SU-DHL-6 (cell line): ENCODE measurements at regions not wholly inside any gene's neighbourhood (a gene's known extent, or its start where the extent isn't known, plus 50 kb on each side); places are given as distances from the start of the nearest gene placed in this dataset.

Experiments used
- H2AFZ ChIP-seq: fragments of 200-600 bp; sonication (generic); 2 replicates; pipeline ENCODE4 v1.6.1; 2014; ENCODE audit warnings: low read depth, mild to moderate bottlenecking, moderate library complexity, mixed read lengths, antibody characterized with exemption, low read length; ENCODE audit not compliant: severe bottlenecking
- H3F3A ChIP-seq: fragments of 200-600 bp; shearing (Covaris generic); 2 replicates; pipeline ENCODE4 v1.6.0; 2016; ENCODE audit warnings: antibody characterized with exemption, mild to moderate bottlenecking; ENCODE audit not compliant: insufficient read depth
- H3K27ac ChIP-seq: fragments of 200-600 bp; sonication (generic); 2 replicates; pipeline ENCODE4 v1.5.1; 2016; ENCODE audit warnings: low read depth, mild to moderate bottlenecking, low read length, moderate library complexity, mixed read lengths
- H3K27me3 ChIP-seq: fragments of 200-600 bp; sonication (generic), shearing (Covaris generic); 2 replicates; pipeline ENCODE4 v1.6.0; 2014; ENCODE audit warnings: mild to moderate bottlenecking, low read length
- H3K36me3 ChIP-seq: fragments of 200-600 bp; sonication (generic); 2 replicates; pipeline ENCODE4 v1.6.1; 2014; ENCODE audit warnings: mild to moderate bottlenecking, low read length, mixed read lengths
- H3K4me2 ChIP-seq: fragments of 300-600, 200-600 bp; shearing (Covaris generic), sonication (generic); 2 replicates; pipeline ENCODE4 v1.6.0; 2014; ENCODE audit warnings: low read length, low read depth, mild to moderate bottlenecking; ENCODE audit not compliant: poor library complexity, severe bottlenecking
- H3K4me3 ChIP-seq: fragments of 200-600 bp; sonication (generic); 2 replicates; pipeline ENCODE4 v1.5.1; 2014; ENCODE audit warnings: antibody characterized with exemption, low read length, mild to moderate bottlenecking, mixed read lengths; ENCODE audit not compliant: insufficient read depth, poor library complexity, severe bottlenecking
- H3K79me2 ChIP-seq: fragments of 200-600 bp; sonication (generic); 2 replicates; pipeline ENCODE4 v1.6.1; 2014; ENCODE audit warnings: mild to moderate bottlenecking, low read length, moderate library complexity; ENCODE audit not compliant: insufficient read depth
- H3K9ac ChIP-seq: fragments of 200-600 bp; sonication (generic); 2 replicates; pipeline ENCODE4 v1.7.0; 2014; ENCODE audit warnings: mild to moderate bottlenecking, low read length
- H3K9me2 ChIP-seq: fragments of 200-600 bp; sonication (generic); replicated peaks from 2 replicates; pipeline ENCODE4 v1.6.1; 2014; ENCODE audit warnings: low read length; ENCODE audit not compliant: insufficient read depth
- H3K9me3 ChIP-seq: fragments of 200-600 bp; sonication (generic); 2 replicates; pipeline ENCODE4 v1.6.1; 2014; ENCODE audit warnings: low read length, mixed read lengths; ENCODE audit not compliant: insufficient read depth
- H4K20me1 ChIP-seq: fragments of 200-600 bp; sonication (generic); 2 replicates; pipeline ENCODE4 v1.6.1; 2014; ENCODE audit warnings: low read depth, mild to moderate bottlenecking, antibody characterized with exemption, low read length, moderate library complexity, mixed read lengths
- CTCF ChIP-seq: fragments of 200-600 bp; sonication (generic); IDR thresholded peaks from one replicate; pipeline ENCODE4 v1.5.1; 2017; ENCODE audit warnings: antibody characterized with exemption, mild to moderate bottlenecking, low read length, moderate library complexity; ENCODE audit not compliant: insufficient read depth, poor library complexity, severe bottlenecking
- EZH2phosphoT487 ChIP-seq: fragments of 200-600 bp; sonication (generic), shearing (Covaris generic); conservative IDR thresholded peaks from 2 replicates; pipeline ENCODE4 v1.6.1; 2018; ENCODE audit warnings: mild to moderate bottlenecking, antibody characterized with exemption, low read length, moderate library complexity, mixed read lengths

DNA sequence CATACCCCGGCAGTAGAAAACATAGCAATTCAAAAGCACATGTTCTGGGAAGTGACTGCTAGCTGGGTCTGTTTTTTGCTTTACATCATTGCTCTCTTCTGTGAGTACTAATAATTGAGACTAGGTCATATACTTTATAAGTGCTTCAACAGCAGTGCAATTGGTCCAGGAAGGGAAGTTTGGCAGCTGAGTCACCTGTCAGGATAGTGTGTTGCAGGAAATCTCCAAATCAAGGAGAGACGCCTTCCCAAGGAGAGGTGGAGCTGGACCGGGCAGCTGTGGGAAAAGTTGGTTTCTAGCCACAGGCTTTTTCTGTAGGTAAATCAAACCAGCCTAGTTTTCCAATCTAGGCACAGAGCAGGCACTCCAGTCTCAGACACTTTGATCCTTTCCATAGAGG, 330.1 kb downstream of the ENC1 start:
- 0 out of 2 replicates have a peak, but pooled peaks cover 2% of the 10 kb centered on the region for H3K9me2 ChIP-seq
- TF ChIP-seq CTCF (no peak), EZH2phosphoT487 (no peak)
- H3K79me2 ChIP-seq, result no peaks in the 10 kb centered on the region
- H3K36me3 ChIP-seq, result no peaks in the 10 kb centered on the region
- no peaks in the 10 kb centered on the region for H4K20me1 ChIP-seq
- H2AFZ ChIP-seq, result no peak overlapping the region
- no peak overlapping the region for H3K9ac ChIP-seq
- H3K27ac ChIP-seq, result no peak overlapping the region
- no peak overlapping the region for H3K4me3 ChIP-seq
- H3K4me2 ChIP-seq, result no peak overlapping the region
- H3K9me3 ChIP-seq, result no peaks in the 10 kb centered on the region
- H3F3A ChIP-seq, result no peaks in the 10 kb centered on the region
- H3K27me3 ChIP-seq, result no peaks in the 10 kb centered on the region

- no peak overlapping the region for H3K4me3 ChIP-seq
- H3K27ac ChIP-seq, result no peak overlapping the region
- no peaks in the 10 kb centered on the region for H3F3A ChIP-seq
- no peaks in the 10 kb centered on the region; the same call in 1 of the 2 replicates for H3K36me3 ChIP-seq
- no peak for TF ChIP-seq CTCF
- no peak for TF ChIP-seq EZH2phosphoT487
- H3K9ac ChIP-seq, result no peak overlapping the region
- no peak overlapping the region for H2AFZ ChIP-seq
- H4K20me1 ChIP-seq, result no peaks in the 10 kb centered on the region
- no peaks in the 10 kb centered on the region for H3K27me3 ChIP-seq
- 0 out of 2 replicates have a peak, but pooled peaks cover 3% of the 10 kb centered on the region for H3K9me2 ChIP-seq
- H3K79me2 ChIP-seq, result no peaks in the 10 kb centered on the region
- no peaks in the 10 kb centered on the region for H3K9me3 ChIP-seq
- no peak overlapping the region for H3K4me2 ChIP-seq
Observed at GRCh38 chr5:74309050-74309449, 331.5 kb downstream of the ENC1 start.

GRCh38 chr5:74306845-74307244, 333.7 kb downstream of the ENC1 start:
- Histone ChIP-seq H3K36me3 (no peaks in the 10 kb centered on the region; the same call in 1 of the 2 replicates), H3K4me3 (no peak overlapping the region), H2AFZ (no peak overlapping the region), H3K9ac (no peak overlapping the region), H3K79me2 (no peaks in the 10 kb centered on the region), H3K4me2 (no peak overlapping the region), H3K9me2 (peaks cover 3% of the 10 kb centered on the region; the same call in 1 of the 2 replicates), H3F3A (no peaks in the 10 kb centered on the region), H3K9me3 (no peaks in the 10 kb centered on the region), H3K27me3 (no peaks in the 10 kb centered on the region), H4K20me1 (no peaks in the 10 kb centered on the region), H3K27ac (no peak overlapping the region)
- TF ChIP-seq EZH2phosphoT487 (no peak), CTCF (no peak)

DNA sequence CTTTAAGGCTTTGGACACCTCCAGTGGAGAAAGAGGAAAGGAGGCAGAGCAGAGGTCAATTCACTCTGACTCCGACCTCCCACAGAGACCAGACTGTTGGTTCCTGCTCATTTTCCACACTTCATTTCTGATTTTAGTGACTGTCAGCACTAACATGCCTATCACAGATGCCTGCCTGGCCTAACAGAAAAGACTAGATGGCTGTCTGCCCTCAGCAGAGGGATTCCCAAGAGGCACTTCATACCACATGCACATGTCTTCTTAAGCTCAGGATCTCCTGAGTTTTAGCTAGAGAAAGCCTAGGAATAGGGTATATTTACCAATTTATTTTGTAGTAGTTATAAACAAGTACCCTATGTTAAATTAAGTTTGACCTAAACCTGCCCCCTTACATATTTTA, 336.0 kb downstream of the ENC1 start:
- Histone ChIP-seq H2AFZ (no peak overlapping the region), H3K36me3 (no peaks in the 10 kb centered on the region; the same call in 1 of the 2 replicates), H3K9ac (no peak overlapping the region), H3K4me3 (no peak overlapping the region), H3K4me2 (no peak overlapping the region), H3K9me3 (no peaks in the 10 kb centered on the region), H3F3A (no peaks in the 10 kb centered on the region), H3K9me2 (peaks cover 3% of the 10 kb centered on the region; the same call in 1 of the 2 replicates), H3K27me3 (no peaks in the 10 kb centered on the region), H3K27ac (no peak overlapping the region), H3K79me2 (no peaks in the 10 kb centered on the region), H4K20me1 (no peaks in the 10 kb centered on the region)
- TF ChIP-seq EZH2phosphoT487 (no peak), CTCF (no peak)
